HG03159 (cell line): ENCODE measurements at regions not wholly inside any gene's neighbourhood (a gene's known extent, or its start where the extent isn't known, plus 50 kb on each side); places are given as distances from the start of the nearest gene placed in this dataset.
A peak's percentile ranks its signal among the peaks of the same experiment; 100 is the strongest.
"Not testable (repeated sequence)": the region's sequence is repeated elsewhere in the genome, so short reads cannot be mapped to it uniquely, and the experiment has no call there.

Experiments
- ATAC-seq: cut with Tn5 transposase; IDR thresholded peaks from one replicate; pipeline ENCODE4 v1.9.1; 2021; ENCODE audit warnings: mild to moderate bottlenecking, moderate library complexity; ENCODE audit not compliant: unreplicated experiment

DNA sequence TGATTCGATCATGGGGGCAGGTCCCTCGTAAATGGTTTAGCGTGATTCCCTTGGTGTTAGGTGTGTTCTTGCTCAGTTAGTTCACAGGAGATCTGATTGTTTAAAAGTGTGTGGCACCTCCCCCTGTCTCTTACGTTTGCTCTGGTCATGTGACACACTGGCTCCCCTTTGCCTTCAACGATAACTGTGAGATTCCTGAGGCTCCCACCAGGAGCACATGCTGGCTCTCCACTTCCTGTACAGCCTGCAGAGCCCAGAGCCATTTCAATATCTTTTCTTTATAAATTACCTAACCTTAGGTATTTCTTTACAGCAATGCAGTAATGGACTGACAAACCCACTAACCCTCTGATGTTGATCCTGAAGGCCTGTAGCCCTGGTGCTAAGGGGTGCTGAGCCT, 141.9 kb downstream of the FCRL5 start:
- no peak for ATAC-seq

DNA sequence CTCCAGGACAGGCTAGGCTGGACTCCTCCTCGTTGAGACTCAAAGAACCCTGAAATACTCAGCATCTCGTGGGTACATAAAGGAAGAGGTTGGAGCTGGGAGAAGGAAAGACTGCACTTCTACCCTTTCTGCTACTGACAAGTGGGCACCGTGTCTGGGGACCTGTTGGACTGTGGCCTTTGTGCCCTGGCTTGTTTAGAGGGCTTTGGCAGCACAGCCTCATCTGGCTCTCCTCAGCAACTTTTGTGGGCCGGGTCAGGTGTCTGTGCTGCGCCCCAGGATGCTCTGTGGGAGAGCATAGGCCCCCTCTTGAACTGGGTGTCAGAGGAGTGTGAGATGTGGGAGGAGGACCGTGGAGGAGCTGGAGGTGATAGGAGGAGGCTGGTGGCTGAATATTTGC, 142.4 kb downstream of the FCRL5 start:
- ATAC-seq, result no peak

DNA sequence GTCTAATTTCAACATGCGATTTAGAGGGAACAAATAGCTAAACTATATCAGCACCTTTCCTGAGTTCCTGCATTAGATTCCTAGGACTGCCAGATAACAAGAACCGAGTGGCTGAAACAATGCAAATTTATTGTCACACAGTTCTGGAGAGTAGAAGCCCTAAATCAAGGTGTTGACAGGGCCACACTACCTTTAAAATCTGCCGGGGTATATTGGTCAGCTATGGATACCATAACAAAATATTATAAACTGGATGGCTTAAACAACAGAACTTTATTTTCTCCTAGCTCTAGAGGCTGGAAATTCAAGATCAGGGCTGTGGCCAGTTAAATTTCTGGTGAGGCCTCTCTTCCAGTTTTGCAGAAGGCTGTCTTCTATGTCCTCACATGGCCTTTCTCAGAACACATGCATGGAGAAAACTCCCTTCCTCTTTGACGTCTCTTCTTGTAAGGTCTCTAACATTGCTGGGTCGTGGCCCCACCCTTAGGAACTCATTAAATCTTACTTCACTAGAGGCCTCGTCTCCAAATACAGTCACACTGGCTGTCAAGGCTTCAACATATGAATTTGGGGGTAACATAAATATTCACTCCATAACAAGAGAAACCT, 144.3 kb downstream of the FCRL5 start:
- ATAC-seq, result no peak

DNA sequence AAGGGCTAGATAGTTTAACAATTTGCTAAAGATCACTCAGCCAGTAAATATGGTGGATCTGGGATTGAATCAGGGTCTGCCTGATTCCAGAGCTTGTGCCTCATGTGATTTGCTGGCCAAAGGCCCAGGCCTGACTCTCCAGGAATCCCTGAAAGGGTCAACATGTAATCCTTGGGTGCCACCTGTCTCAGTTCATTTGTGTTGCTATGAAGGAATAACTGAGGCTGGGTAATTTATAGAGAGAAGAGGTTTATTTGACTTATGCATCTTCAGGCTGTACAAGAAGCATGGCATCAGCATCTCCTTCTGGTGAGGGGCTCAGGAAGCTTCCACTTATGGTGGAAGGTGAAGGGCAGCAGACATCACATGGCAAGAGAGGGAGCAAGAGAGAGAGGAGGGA, 144.9 kb downstream of the FCRL5 start:
- ATAC-seq, result no peak

DNA sequence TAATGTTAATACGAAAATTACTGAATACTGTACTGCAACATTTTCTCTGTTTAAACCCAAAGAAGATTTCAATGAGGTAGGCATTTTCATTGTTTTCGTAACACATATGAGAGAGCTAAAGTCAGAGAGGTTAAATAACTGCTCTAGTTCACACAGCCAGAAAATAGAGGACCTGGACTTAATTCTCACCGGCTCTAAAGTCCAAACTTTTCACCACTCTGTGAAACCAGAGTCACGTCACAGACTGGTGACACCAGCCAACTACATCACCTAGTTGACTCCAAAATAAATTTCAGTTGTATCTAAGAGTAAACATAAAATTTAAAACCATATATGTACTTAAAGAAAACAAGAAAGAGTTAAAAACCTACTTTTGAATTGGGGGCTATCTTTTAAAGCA, 146.7 kb downstream of the FCRL5 start:
- ATAC-seq, result no peak

DNA sequence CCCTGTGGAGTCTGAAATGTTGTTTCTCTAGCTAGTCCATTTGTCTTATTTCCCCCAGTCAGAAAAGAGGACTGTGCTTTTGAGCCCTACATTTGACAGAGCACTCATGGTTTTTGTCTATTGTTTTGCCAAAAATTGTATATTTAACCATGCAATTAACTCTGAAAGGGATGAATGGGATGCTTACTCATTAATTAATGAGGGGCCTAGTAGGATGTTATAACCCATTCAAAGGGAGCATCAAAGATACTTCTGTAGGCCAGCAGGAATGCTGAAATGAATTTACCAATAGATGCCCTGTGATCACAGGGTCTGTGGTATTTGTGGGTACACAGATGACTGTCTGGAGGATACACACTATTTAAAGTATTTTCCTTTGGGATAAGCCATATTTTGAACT, 147.7 kb downstream of the FCRL5 start:
- no peak for ATAC-seq

DNA sequence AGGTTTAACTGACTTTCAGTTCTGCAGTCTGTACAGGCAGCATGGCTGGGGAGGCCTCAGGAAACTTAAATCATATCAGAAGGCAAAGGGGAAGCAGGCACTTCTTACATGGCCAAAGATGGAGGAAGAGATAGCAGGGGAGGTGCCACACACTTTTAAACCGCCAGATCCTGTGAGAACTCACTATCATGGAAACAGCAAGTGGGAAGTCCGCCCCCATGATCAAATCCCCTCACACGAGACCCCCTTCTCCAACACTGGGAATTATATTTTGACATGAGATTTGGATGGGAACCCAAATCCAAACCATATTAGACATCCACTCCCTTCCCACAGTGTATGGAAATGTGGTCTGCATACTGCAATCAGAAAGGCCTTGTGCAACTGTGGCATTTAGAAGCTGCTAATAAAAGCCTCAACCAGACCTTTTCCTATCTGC, 148.2 kb downstream of the FCRL5 start:
- ATAC-seq, result peak; percentile 30

DNA sequence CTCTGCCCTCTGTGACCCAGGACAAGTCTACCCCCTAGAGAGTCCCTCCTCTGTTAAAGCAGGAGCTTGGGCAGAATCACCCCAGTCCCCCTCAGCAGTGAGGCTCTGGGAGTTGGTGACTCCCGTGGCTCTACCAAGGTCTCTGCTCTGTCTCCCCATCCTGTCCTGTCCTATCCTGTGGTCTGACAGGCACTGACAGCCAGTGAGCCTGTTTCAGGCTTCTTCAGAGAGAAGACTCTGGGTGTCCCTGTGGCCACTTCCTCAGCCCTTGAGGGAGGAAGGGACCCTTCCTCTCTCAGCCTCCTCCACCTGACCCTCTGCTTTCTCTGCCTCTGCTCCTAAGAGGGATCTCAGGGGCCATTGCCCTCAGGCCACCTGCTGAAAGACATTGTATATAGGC, 148.7 kb downstream of the FCRL5 start:
- ATAC-seq, result peak; percentile 32

DNA sequence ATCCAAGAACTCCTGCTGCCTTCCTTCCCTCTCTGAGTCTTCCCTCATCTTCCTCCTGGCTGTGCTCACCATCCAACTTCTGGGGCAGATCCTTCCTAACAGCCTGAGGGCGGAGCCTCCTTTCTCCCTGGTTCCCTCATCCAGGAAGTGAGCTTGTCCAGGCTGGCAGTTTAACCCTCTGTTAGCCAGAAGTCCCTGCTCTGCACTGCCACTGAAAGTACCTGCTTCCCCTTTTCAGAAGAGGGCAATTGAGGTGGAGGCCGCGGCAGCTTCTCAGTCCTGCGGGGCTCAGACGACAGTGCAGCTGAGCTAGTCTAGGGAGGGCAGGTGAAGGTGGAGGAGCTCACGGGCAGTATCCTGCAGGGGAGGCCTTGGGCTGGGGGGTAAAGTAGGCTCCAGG, 149.1 kb downstream of the FCRL5 start:
- ATAC-seq, result peak; percentile 79

DNA sequence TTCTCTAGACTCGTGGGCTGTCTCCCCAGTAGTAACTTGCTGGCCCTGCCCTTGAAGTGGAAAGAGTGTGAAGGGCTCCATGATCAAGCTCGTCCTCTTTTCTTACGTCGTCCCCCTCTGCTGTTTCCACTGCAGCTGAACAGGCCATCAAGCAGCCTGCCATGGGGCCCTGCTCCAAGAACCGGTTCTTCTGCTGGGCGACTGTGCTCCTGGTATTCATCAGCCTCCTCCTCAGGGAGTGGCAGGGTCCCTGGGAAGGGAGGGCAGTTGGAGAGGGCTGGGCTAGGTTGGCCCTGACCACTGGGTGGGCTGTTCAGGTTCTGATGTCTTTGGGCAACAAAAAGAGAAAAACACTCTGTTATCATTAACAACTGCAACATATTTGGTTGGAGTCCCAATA, 151.5 kb downstream of the FCRL5 start:
- no peak for ATAC-seq

DNA sequence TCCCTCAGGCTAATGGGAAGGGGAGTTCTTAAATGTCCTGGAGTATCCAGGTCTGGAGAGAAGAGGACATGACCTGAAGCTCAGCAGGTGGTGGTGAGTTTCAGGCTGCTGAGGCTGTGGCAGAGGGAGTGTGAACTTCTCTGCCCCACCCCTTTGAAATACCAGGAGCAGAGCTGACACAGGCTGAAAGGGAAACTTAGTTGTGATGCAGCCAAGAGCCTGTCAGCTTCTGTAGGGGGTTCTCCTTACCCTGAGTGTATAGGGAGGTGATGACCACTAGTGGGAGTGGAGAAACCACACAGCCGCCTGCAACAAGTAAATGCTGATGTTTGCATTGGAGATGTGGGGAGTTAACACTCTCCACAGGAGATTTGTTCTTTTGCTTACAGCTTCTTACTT, 152.3 kb downstream of the FCRL5 start:
- no peak for ATAC-seq

DNA sequence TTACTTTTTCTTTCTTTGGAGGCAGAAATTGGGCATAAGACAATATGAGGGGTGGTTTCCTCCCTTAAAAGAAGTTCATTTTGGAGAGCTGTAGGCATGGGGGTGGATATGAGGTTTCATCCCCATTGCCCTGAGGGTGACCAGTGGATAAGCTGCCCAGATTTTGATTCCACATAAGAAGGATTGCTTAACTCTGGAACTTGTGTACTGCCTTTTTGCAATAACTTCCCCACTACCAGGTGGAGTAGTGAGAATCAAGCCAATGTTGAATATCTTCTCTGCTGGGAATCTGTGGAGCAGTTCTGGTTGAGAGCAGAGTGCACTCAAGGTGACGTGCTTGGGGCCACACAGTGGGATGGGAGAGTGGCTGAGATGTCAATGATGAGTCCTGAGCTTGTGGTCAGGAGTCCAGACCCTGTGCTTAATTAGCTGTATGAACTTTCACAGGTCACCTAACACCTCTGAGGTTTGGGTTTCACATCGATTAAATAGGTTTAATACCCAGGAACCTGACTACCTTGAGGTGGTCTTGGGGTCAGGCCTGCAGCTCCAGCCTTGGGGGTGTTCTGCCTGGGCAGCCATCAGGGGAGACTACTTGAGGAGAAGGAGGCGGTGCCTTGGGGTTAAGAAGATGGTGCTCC, 152.9 kb downstream of the FCRL5 start:
- no peak for ATAC-seq

DNA sequence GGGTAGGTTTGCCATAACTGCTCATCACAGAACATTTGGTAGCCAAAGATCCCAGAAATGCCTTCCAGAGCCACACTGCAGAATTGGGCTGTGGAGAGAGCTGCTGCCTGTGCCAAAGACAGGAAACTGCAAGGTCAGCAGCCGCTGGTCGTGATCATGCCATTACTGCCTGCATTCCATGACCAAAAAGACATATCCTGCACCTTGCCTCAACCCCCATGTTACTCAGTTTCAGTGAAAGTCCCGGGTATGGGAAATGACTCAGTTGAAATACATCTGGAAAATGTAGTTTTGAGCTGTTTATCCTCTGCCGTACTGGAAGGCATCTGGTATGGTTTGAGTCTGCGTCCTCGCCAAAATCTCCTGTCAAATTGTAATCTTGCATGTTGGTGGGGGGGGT, 161.7 kb downstream of the FCRL5 start:
- no peak for ATAC-seq

DNA sequence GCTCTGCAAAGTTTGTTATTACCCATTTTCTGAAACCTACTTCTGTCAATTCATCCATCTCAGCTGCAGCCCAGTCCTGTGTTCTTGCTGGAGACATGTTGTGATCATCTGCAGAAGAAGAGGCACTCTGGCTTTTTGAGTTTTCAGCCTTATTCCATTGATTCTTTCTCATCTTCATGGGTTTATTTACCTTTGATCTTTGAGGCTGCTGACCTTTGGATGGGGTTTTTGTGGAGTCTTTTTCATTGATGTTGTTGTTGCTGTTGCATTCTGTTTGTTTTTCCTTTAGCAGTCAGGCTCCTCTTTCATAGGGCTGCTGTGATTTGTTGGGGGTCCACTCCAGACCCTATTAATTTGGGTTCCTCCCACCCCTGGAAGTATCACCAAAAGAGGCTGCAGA, 164.3 kb downstream of the FCRL5 start:
- no peak for ATAC-seq

DNA sequence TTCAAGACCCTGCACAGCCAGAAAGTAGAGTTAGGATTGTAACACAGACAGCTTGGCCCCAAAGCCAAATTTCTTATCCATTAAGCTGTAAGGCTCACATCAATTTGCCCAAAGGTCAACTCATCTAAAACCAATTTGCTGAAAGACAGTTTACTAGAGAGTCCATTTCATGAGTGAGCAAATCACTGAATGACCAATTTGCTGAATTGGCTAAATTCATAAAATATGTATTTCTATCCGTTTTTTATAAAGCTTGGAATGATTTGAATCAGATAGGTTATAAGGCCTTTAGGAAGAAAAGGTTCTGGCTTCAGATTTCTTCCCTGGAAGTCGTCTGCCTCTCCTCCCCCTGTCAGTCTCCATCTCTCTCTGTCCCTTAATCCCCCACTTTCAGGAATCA, 168.1 kb downstream of the FCRL5 start:
- no peak for ATAC-seq

DNA sequence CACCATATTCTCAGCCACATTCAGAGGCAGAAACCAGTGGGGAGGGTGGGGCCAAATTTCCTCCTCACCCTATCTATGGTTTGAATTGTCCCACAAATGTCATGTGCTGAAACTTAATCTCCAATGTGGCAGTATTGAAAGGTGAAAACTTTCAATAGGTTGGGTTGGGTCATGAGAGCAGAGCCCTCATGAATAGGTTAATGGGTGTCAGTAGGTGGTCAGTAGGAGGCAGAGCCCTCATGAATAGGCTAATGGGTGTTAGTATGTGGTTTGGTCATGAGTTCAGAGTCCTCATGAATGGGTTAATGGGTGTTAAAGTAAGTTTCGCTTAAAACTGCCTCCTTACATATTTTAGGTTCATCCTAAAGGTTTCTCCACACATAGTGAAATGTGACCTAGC, 170.0 kb downstream of the FCRL5 start:
- ATAC-seq, result no peak

DNA sequence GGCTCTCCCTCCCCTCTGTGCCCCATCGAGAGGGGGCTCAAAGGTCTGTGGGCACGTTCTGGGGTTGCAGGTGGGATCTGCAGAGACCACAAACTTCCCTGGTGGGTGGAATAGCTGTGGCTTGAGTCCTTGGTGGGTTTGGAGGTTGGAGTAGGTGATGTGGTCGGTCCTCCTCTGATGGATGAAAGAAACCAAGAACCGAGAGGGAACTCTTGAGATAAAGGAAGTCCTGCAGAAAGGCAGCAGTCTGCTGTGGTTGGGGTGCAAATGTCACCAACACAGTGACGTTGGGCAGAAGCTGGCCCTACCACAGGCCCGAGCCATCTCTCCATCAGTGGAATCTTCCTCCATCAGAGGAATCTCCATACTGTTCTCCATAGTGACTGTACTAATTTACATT, 171.8 kb downstream of the FCRL5 start:
- ATAC-seq, result no peak

DNA sequence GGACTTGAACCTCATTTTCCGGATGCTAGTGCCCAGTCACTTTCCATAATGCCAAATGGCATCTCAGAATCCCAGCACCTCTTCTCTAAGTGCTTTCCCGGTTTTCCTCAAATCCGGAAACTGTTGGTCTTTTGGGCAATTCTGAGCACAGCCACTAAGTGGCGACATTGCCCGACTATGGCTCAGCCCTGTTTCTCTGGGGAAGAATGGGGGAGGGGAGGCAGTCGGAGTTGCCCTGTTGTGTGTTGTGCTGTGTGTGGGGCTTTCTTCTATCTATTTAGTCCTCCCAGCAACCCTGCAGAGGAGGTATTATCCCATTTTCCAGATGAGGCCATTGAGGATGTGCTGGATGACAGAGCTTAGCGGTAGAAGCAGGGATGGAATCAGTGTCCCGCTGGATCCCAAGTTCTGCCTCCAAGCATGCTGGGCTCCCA, 175.0 kb downstream of the FCRL5 start:
- ATAC-seq, result not testable (repeated sequence)

DNA sequence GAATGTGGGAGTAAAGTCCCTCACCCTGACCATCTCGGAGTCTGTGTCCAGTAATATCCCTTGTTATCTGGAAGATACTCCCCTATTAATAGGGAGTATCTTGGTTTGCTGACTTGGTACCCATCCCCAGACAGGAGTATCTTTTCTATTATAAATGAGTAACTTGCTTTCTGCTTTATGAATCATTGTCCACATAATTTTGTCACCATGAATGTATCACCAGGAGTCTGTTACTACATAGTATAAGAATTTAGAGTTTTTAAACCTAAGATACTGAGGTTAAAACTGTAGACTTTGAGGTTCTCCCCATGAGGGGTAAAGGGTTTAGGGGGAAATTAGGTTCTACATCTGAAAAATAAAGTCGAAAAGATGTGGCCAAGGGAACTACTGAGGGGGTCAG, 175.6 kb downstream of the FCRL5 start:
- no peak for ATAC-seq

DNA sequence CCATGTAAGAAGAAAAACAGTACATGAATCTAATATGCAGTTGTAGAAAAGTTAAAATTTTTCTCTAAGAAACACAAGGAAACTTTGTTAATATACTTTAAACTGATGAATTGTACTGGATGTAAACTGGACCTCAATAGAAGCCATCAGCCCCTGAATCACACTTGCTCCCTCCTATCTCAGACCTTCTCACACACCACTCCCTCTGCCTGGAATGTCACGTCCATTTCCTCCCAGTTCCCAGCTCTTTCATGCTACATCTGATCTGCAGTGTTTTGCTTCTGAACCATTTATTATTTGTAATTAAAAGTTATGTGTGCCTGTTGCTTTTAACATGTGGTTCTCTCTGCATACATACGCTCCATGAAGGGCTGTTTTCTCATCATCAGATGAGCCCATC, 180.0 kb downstream of the FCRL5 start:
- not testable (repeated sequence) for ATAC-seq

DNA sequence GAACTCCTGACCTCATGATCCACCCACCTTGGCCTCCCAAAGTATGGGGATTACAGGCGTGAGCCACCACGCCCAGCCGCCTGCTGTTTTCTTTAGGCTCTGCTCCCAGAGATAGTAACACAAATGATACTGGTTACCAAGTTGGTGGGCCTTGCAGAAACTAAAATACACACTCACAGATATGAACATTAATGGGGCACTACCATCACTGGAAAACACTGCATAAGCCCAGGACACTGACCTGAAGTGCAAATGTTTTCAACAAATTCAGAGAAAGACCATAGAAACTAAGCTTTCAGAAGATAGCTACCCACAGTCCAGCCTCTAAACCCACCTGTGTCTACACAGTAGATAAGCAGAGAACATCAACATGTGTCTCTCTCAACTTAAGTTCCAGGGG, 180.5 kb downstream of the FCRL5 start:
- no peak for ATAC-seq

DNA sequence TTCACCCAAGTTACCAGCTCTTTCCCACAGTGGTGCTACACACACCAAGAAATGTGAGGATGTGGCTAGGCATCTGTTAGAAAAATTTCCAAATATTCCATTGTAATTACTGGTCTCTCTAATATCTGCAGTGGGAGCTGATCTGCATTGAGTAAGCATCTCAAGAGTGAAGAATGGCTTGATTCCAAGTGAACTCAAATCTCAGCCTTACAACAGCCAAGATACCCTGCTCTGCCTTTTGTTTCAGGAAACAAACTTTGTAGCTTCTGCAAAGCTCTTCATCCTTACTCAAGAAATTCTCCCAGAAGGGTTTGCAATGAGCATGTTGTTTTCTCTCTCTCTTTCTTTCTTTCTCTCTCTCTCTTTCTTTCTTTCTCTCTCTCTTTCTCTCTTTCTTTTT, 181.1 kb downstream of the FCRL5 start:
- ATAC-seq, result no peak

DNA sequence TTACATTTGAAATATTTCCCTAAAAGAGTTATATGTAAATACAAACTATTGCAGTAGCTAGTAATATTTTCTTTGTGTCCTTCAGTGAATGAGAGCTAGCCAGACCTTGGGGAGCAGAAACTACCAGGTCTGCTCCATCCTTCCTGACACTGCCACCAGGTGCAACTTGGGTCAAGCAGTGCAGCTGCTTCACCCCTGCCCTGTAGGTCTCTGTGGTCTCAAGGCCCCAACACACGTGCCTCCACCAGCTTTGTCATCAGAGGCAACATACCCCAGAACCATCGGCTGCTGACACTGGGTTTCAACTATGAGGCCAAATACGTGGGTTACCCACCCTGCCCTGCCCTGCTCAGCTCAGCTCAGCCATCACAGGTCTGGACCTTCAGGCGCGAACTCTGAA, 181.6 kb downstream of the FCRL5 start:
- no peak for ATAC-seq
